Colonic mucosa (tissue), 4 donors: ENCODE measurements at regions not wholly inside any gene's neighbourhood (a gene's known extent, or its start where the extent isn't known, plus 50 kb on each side); places are given as distances from the start of the nearest gene placed in this dataset.

ENCODE experiments used
- DNase-seq: peaks from one replicate; pipeline ENCODE4 v3.0.0-alpha.2; 2020
- H3K27ac ChIP-seq: fragments of 200-600 bp; one replicate; pipeline ENCODE4 v1.8.0; 2021
- H3K27me3 ChIP-seq: fragments of 200-600 bp; one replicate; pipeline ENCODE4 v1.8.0; 2021
- H3K36me3 ChIP-seq: fragments of 200-600 bp; one replicate; pipeline ENCODE4 v1.8.0; 2021
- H3K4me1 ChIP-seq: fragments of 200-600 bp; one replicate; pipeline ENCODE4 v1.8.0; 2021; ENCODE audit warnings: mild to moderate bottlenecking
- H3K4me3 ChIP-seq: fragments of 200-600 bp; one replicate; pipeline ENCODE4 v1.8.0; 2021
- H3K9ac ChIP-seq, 2 donors: one replicate each; pipeline ENCODE4 v1.7.0; 2013; ENCODE audit warnings: control low read depth in 2 of 2, low read depth in 2 of 2, low read length in 2 of 2
- H3K9me3 ChIP-seq: fragments of 200-600 bp; one replicate; pipeline ENCODE4 v1.8.0; 2021
- CTCF ChIP-seq: fragments of 200-600 bp; IDR thresholded peaks from one replicate; pipeline ENCODE4 v1.8.0; 2022; ENCODE audit warnings: antibody characterized with exemption, mild to moderate bottlenecking
- intact Hi-C: fragments of 100-400 bp; cut with DNase I; formaldehyde crosslinking; loops from one replicate; pipeline ENCODE4 v1.14.1; 2022
- donor health status: healthy.
- donor health status: DM: no; HTN: no; CAD: no.
- donor health status: DM: no; HTN: no; CAD: no.

- no peak for DNase-seq
- intact Hi-C loops, result no loop called here
- no peak for TF ChIP-seq CTCF
- Histone ChIP-seq H3K36me3 (no peaks in the 10 kb centered on the region), H3K27ac (no peak overlapping the region), H3K9me3 (no peaks in the 10 kb centered on the region), H3K4me1 (no peaks in the 10 kb centered on the region), H3K4me3 (no peak overlapping the region), H3K9ac (no peak overlapping the region), H3K27me3 (no peaks in the 10 kb centered on the region)
Measured at GRCh38 chrX:66328950-66329596, 165.0 kb downstream of the HEPH start.

GRCh38 chrX:66360894-66361293 lies 196.8 kb downstream of the HEPH start:
- Histone ChIP-seq H3K9ac (no peak overlapping the region), H3K4me1 (no peaks in the 10 kb centered on the region), H3K27me3 (no peaks in the 10 kb centered on the region), H3K27ac (no peak overlapping the region), H3K4me3 (no peak overlapping the region), H3K36me3 (no peaks in the 10 kb centered on the region), H3K9me3 (no peaks in the 10 kb centered on the region)
- no peak for TF ChIP-seq CTCF
- DNase-seq, result no peak
- intact Hi-C loops, result no loop called here

- intact Hi-C loops, result no loop called here
- no peaks in the 10 kb centered on the region for H3K9me3 ChIP-seq
- H3K27me3 ChIP-seq, result no peaks in the 10 kb centered on the region
- H3K9ac ChIP-seq, result no peak overlapping the region
- no peak overlapping the region for H3K4me3 ChIP-seq
- no peak overlapping the region for H3K27ac ChIP-seq
- no peak for DNase-seq
- no peaks in the 10 kb centered on the region for H3K36me3 ChIP-seq
- H3K4me1 ChIP-seq, result no peaks in the 10 kb centered on the region
- TF ChIP-seq CTCF, result no peak
Measured at GRCh38 chrX:66384722-66385121, 220.7 kb downstream of the HEPH start.

GRCh38 chrX:66399273-66399672 lies 235.2 kb downstream of the HEPH start:
- no peak for TF ChIP-seq CTCF
- H3K4me3 ChIP-seq, result no peak overlapping the region
- H3K27me3 ChIP-seq, result no peaks in the 10 kb centered on the region
- no peak for DNase-seq
- H3K4me1 ChIP-seq, result no peaks in the 10 kb centered on the region
- no peak overlapping the region for H3K9ac ChIP-seq
- intact Hi-C loops, result no loop called here
- H3K9me3 ChIP-seq, result no peaks in the 10 kb centered on the region
- no peak overlapping the region for H3K27ac ChIP-seq
- no peaks in the 10 kb centered on the region for H3K36me3 ChIP-seq

- DNase-seq, result no peak
- H3K36me3 ChIP-seq, result no peaks in the 10 kb centered on the region
- no peaks in the 10 kb centered on the region for H3K4me1 ChIP-seq
- H3K4me3 ChIP-seq, result no peak overlapping the region
- H3K9ac ChIP-seq, result no peak overlapping the region
- H3K9me3 ChIP-seq, result no peaks in the 10 kb centered on the region
- no peaks in the 10 kb centered on the region for H3K27me3 ChIP-seq
- TF ChIP-seq CTCF, result no peak
- no peak overlapping the region for H3K27ac ChIP-seq
- intact Hi-C loops, result loop anchor here (5.0 kb wide), 1 partner anchor 820 kb away; no protein-coding TSS in a partner anchor
Measured at GRCh38 chrX:66402165-66402564, 236.7 kb downstream of the EDA2R start.
